Kidney epithelial cell (primary cell): ENCODE measurements at regions not wholly inside any gene's neighbourhood (a gene's known extent, or its start where the extent isn't known, plus 50 kb on each side); places are given as distances from the start of the nearest gene placed in this dataset.

Experiments used
- DNase-seq: peaks from one replicate; pipeline ENCODE4 v3.0.0-alpha.2; 2010; ENCODE audit warnings: low read depth
- H3K27me3 ChIP-seq: 2 replicates; pipeline ENCODE4 v1.6.0; 2011; ENCODE audit warnings: low read length; ENCODE audit not compliant: control insufficient read depth, insufficient read depth
- H3K36me3 ChIP-seq: 2 replicates; pipeline ENCODE4 v1.5.1; 2011; ENCODE audit warnings: low read length; ENCODE audit not compliant: control insufficient read depth, insufficient read depth
- H3K4me3 ChIP-seq: 2 replicates; pipeline ENCODE4 v1.5.1; 2011; ENCODE audit warnings: low read depth, mild to moderate bottlenecking, control low read depth, low read length
- TF ChIP-seq, protein P1 (sequence below): IDR thresholded peaks from 2 replicates; pipeline ENCODE4 v1.5.1; 2011; ENCODE audit warnings: mild to moderate bottlenecking, moderate library complexity, low read length, control low read depth, inconsistent platforms; ENCODE audit not compliant: insufficient read depth, poor library complexity, severe bottlenecking

DNA sequence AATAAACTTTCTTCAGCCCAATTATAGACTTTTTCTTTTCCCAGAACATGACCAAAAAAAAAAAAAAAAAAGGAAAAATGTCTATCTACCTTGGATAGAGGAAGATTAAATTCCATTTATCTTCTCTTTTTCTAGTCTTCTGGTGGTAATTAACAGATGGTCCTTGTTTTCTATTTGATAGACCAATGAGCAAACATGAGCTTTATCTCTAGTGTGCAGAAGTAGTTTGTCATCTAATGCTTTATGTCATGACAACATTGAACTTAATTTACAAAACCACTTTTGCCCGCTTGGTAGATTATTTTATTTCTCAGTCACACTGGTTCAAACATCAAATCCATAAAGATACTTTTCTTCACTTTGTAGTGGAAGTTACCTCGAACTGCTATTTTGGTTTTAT is 69.5 kb upstream of the ELL2 start:
- no peaks in the 10 kb centered on the region for H3K27me3 ChIP-seq
- TF ChIP-seq, protein P1, sequence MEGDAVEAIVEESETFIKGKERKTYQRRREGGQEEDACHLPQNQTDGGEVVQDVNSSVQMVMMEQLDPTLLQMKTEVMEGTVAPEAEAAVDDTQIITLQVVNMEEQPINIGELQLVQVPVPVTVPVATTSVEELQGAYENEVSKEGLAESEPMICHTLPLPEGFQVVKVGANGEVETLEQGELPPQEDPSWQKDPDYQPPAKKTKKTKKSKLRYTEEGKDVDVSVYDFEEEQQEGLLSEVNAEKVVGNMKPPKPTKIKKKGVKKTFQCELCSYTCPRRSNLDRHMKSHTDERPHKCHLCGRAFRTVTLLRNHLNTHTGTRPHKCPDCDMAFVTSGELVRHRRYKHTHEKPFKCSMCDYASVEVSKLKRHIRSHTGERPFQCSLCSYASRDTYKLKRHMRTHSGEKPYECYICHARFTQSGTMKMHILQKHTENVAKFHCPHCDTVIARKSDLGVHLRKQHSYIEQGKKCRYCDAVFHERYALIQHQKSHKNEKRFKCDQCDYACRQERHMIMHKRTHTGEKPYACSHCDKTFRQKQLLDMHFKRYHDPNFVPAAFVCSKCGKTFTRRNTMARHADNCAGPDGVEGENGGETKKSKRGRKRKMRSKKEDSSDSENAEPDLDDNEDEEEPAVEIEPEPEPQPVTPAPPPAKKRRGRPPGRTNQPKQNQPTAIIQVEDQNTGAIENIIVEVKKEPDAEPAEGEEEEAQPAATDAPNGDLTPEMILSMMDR = no peak

DNA sequence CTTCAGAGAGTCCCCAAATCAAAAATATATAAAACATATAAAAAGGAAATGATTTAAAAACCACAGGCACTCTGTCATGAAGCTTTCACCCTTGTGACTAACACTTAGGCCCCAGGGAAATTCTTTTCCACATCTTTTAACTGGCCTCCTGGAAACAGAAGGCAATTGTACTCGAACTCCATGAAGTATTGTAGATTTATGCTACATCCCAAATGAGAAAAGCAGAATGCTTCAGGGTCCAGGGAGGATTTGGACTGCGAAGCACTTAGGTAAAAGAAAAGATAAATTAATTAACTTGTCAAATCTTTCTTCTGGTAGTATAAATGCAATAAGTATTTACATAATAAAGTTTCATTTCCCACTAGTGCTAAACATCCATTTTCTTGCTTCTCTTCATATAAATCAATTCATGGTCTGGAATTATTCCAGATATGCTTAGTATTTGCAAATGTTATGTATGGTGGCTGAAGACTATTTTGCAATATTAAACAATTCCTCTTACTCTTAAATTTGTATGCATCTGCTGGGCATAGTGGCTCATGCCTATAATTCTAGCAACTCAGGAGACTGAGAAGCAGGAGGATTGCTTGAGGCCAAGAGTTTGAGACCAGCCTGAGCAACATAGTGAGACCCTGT is 64.9 kb upstream of the ELL2 start:
- TF ChIP-seq, protein P1 = no peak
- DNase-seq = no peak
- Histone ChIP-seq H3K36me3 (no peaks in the 10 kb centered on the region), H3K4me3 (no peak overlapping the region), H3K27me3 (no peaks in the 10 kb centered on the region)

More for the DNA sequence above, 69.5 kb upstream of the ELL2 start:
- no peak for DNase-seq
- no peak overlapping the region for H3K4me3 ChIP-seq
- no peaks in the 10 kb centered on the region for H3K36me3 ChIP-seq

DNA sequence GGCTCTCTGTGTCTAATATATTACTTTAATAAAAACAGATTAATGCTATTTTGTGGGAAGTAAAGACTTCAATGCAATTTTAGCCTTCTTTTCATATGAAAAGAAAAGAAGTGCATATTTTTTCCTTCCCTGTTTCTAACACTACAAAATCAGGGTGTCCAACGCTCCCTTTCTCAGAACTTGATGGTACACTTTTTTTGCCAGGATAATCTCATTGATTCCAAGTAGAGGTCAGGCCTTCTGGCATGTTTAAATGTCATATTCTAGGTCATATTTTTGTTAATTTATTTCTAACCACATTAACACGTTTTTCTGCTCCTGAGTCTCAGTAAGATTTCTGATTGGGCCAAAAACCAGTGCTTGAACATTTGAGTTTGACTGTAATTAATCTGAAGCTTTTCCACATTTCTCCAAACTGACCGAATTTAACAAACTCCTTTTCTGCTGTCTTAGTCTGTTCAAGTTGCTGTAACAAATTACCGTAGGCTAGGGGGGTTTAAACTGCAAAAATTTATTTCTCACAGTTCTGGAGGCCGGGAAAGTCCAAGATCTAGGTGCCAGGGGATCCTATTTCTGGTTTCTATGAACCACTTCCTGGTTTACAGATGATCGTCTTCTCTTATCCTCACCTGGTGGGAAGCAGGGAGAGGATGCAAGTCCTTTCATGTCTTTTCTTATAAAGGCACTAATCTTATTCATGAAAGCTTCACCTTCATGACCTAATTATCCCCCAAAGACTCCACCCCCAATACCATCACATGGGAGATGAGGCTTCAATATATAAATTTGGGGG is 63.2 kb upstream of the ELL2 start:
- Histone ChIP-seq H3K27me3 (no peaks in the 10 kb centered on the region), H3K4me3 (no peak overlapping the region), H3K36me3 (no peaks in the 10 kb centered on the region)
- no peak for DNase-seq
- TF ChIP-seq, protein P1 = no peak

DNA sequence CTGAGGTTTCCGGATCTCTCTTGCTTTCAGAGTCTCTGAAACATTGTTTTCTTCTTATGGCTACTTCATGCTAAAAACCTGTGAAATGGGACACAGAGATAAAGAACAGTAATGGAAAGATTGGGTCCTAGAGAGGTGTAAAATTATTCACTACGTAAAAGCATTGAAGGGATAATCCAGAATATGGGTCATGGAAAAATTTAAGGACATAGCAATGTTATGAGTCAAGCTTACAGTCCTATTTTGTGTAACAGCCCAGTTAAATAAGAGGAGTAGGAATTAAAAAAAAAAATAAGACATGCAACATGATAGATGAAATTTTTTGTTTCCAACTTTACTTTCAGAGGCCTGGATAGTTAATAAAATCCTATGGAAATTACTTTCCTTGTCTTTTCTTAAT is 61.9 kb upstream of the ELL2 start:
- Histone ChIP-seq H3K27me3 (no peaks in the 10 kb centered on the region), H3K4me3 (no peak overlapping the region), H3K36me3 (no peaks in the 10 kb centered on the region)
- TF ChIP-seq, protein P1 = no peak
- DNase-seq = no peak

DNA sequence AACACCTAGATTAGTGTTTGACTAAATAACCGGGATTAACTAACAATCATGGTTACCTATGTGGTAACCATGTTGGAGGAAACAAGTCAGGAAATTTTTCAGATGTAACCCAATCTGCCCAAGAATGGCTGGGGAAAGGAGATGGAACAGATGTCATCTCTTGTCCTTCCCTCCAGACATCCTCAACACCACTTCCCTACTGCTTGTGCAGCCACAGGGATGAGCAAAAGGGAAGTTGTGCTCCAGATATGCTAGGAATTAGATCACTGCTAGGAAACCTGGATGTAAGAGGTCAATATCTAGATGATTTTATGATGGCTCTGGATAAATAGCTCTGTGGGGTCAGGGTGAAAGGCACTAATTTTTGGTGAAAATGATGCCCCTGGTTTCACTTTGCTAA is 61.3 kb upstream of the ELL2 start:
- DNase-seq = no peak
- TF ChIP-seq, protein P1 = no peak

More for the DNA sequence above, 61.3 kb upstream of the ELL2 start:
- Histone ChIP-seq H3K27me3 (no peaks in the 10 kb centered on the region), H3K4me3 (no peak overlapping the region), H3K36me3 (no peaks in the 10 kb centered on the region)
